ENCODE measurements at regions not wholly inside any gene's neighbourhood (a gene's known extent, or its start where the extent isn't known, plus 50 kb on each side); places are given as distances from the start of the nearest gene placed in this dataset.

DNA sequence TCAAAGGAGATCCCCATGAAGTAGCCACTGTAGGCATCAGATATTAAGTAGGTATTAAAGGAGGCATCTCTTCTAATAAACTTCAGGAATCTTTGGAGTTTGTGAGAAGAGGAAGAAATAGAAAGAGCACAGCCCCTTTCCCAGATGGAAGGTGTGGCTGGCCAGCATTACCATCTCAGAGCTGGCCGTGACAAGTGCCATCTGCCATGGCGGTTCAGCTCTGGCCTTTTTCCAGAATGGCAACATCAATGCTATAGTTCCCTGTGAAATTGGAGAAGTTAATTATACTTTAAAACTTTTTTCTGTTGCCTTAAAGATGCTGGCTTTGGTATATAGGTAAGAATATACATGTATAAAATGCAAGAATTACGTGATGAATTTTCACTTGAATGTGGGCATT is 51.9 kb upstream of the MCUR1 start:
- Histone ChIP-seq H3K9me3 (ENCODE audit: control insufficient read depth, insufficient read depth, low read length) (peaks cover 3% of the 10 kb centered on the region; the same call in 1 of the 2 replicates), H3K9ac (ENCODE audit: low read depth, low read length) (no peak overlapping the region), H3K4me2 (ENCODE audit: low read depth, low read length) (no peak overlapping the region), H4K8ac (ENCODE audit: low read depth in 2 of 2, low read length in 2 of 2) (no peak overlapping the region), H2BK15ac (ENCODE audit: low read depth, low read length) (no peak overlapping the region), H2BK120ac (ENCODE audit: low read depth, low read length) (no peak overlapping the region), H2BK5ac (ENCODE audit: low read depth, low read length, poor library complexity, severe bottlenecking) (no peak overlapping the region), H3K4me3 (ENCODE audit: insufficient read depth, low read depth, low read length) (no peak overlapping the region), H3K23ac (ENCODE audit: low read depth, low read length) (no peak overlapping the region), H3K36me3 (ENCODE audit: control insufficient read depth, insufficient read depth, low read length) (no peaks in the 10 kb centered on the region), H3K27ac (ENCODE audit: insufficient read depth, low read length) (no peak overlapping the region), H4K20me1 (ENCODE audit: insufficient read depth, low read length) (no peaks in the 10 kb centered on the region), H3K79me1 (ENCODE audit: low read depth in 1 of 2, low read length in 2 of 2) (no peaks in the 10 kb centered on the region), H2AK5ac (ENCODE audit: low read depth, low read length) (no peak overlapping the region), H3K4me1 (ENCODE audit: control insufficient read depth, insufficient read depth, low read length) (no peaks in the 10 kb centered on the region), H2BK20ac (ENCODE audit: low read depth, low read length) (no peak overlapping the region), H3K18ac (ENCODE audit: low read depth, low read length) (no peak overlapping the region), H4K5ac (ENCODE audit: low read depth, low read length) (no peak overlapping the region), H2AK9ac (replicated peaks; ENCODE audit: low read depth, low read length, poor library complexity) (no peak overlapping the region), H2AFZ (replicated peaks; ENCODE audit: low read length, poor library complexity) (no peak overlapping the region), H3K4ac (ENCODE audit: low read depth, low read length) (no peak overlapping the region), H4K91ac (ENCODE audit: insufficient read depth, low read depth, low read length) (no peak overlapping the region), H3K27me3 (ENCODE audit: control insufficient read depth, insufficient read depth, low read length) (peaks cover 13% of the 10 kb centered on the region), H3K56ac (ENCODE audit: extremely low read depth, insufficient read depth, low read length) (no peak overlapping the region), H3K14ac (replicated peaks; ENCODE audit: low read depth, low read length) (no peak overlapping the region), H3K9me1 (ENCODE audit: insufficient read depth, low read length) (no peaks in the 10 kb centered on the region)
- CTCF ChIA-PET: interaction anchor here (0.5 to 1.4 kb wide), 2 partner anchors 17 to 1611 kb away, joined by 3 to 4 read pairs; no protein-coding TSS in a partner anchor
- WGBS, 2 experiments (ENCODE audit: extremely low coverage in 2 of 2, insufficient read length in 1 of 2): no CpG with 5 or more reads among the region's 3 CpGs
- BruUV-seq (replicated peaks): no TSS peak
- dilution Hi-C loops (cut with HindIII; ENCODE audit: low sequenced_read_pairs, unreplicated experiment): no loop called here
- in situ Hi-C loops (cut with MboI; ENCODE audit: low sequenced_read_pairs): no loop called here
- no peak for DNase-seq
- POLR2A ChIA-PET (ENCODE audit: unreplicated experiment): no interaction called here
- ATAC-seq (ENCODE audit: low read depth): no peak
- TF ChIP-seq RFX5 (IDR thresholded peaks at IDR 0.05; ENCODE audit: low read depth, low read length) (no peak), CHD1 (IDR thresholded peaks at IDR 0.05; ENCODE audit: low read depth, low read length) (no peak), MXI1 (IDR thresholded peaks at IDR 0.05; ENCODE audit: borderline replicate concordance, low read depth, low read length) (no peak), MAFK (IDR thresholded peaks at IDR 0.05; ENCODE audit: low read depth, low read length) (no peak), BHLHE40 (IDR thresholded peaks at IDR 0.05; ENCODE audit: low read depth, low read length) (no peak), POLR2A (IDR thresholded peaks at IDR 0.05; ENCODE audit: low read depth, low read length) (no peak), MAZ (IDR thresholded peaks at IDR 0.05; ENCODE audit: borderline replicate concordance, low read depth, low read length) (no peak), NFE2L2 (IDR thresholded peaks at IDR 0.05; ENCODE audit: low read depth, low read length) (no peak), RCOR1 (IDR thresholded peaks at IDR 0.05; ENCODE audit: insufficient replicate concordance, low read length) (no peak), RAD21 (IDR thresholded peaks at IDR 0.05; ENCODE audit: low read length) (no peak), FOS (IDR thresholded peaks at IDR 0.05; ENCODE audit: low read depth, low read length) (no peak), USF2 (IDR thresholded peaks at IDR 0.05; ENCODE audit: low read depth, low read length) (no peak)
- TF ChIP-seq, protein P1, sequence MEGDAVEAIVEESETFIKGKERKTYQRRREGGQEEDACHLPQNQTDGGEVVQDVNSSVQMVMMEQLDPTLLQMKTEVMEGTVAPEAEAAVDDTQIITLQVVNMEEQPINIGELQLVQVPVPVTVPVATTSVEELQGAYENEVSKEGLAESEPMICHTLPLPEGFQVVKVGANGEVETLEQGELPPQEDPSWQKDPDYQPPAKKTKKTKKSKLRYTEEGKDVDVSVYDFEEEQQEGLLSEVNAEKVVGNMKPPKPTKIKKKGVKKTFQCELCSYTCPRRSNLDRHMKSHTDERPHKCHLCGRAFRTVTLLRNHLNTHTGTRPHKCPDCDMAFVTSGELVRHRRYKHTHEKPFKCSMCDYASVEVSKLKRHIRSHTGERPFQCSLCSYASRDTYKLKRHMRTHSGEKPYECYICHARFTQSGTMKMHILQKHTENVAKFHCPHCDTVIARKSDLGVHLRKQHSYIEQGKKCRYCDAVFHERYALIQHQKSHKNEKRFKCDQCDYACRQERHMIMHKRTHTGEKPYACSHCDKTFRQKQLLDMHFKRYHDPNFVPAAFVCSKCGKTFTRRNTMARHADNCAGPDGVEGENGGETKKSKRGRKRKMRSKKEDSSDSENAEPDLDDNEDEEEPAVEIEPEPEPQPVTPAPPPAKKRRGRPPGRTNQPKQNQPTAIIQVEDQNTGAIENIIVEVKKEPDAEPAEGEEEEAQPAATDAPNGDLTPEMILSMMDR (conservative IDR thresholded peaks at IDR 0.05; ENCODE audit: low read depth, low read length): no peak
- TF ChIP-seq, protein P2, sequence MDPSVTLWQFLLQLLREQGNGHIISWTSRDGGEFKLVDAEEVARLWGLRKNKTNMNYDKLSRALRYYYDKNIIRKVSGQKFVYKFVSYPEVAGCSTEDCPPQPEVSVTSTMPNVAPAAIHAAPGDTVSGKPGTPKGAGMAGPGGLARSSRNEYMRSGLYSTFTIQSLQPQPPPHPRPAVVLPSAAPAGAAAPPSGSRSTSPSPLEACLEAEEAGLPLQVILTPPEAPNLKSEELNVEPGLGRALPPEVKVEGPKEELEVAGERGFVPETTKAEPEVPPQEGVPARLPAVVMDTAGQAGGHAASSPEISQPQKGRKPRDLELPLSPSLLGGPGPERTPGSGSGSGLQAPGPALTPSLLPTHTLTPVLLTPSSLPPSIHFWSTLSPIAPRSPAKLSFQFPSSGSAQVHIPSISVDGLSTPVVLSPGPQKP (IDR thresholded peaks at IDR 0.05; ENCODE audit: borderline replicate concordance, low read depth, low read length): no peak
- intact Hi-C loops (cut with micrococcal nuclease): no loop called here
